GM23338 (cell line): ENCODE measurements at regions not wholly inside any gene's neighbourhood (a gene's known extent, or its start where the extent isn't known, plus 50 kb on each side); places are given as distances from the start of the nearest gene placed in this dataset. TPM values are rescaled to one million over a fixed set of nuclear protein-coding genes. Genes with fewer than 3 reads are reported as not detected.

ENCODE experiments used
- small RNA-seq: library from RNA; depleted of rRNA; stranded (forward); fragments of <200 nt; gene quantifications from one replicate; pipeline ENCODE3, GENCODE V24; 2014; ENCODE audit warnings: low replicate concordance

Small RNA genes lying in the stretch of these regions (small RNA-seq; reads per million reads assigned to genes)
- gene RF00017, result not detected
